HK-2 (cell line): ENCODE measurements at regions not wholly inside any gene's neighbourhood (a gene's known extent, or its start where the extent isn't known, plus 50 kb on each side); places are given as distances from the start of the nearest gene placed in this dataset.

Experiments used
- DNase-seq: peaks from one replicate; pipeline ENCODE4 v3.0.0-alpha.2; 2018; ENCODE audit not compliant: unreplicated experiment

DNA sequence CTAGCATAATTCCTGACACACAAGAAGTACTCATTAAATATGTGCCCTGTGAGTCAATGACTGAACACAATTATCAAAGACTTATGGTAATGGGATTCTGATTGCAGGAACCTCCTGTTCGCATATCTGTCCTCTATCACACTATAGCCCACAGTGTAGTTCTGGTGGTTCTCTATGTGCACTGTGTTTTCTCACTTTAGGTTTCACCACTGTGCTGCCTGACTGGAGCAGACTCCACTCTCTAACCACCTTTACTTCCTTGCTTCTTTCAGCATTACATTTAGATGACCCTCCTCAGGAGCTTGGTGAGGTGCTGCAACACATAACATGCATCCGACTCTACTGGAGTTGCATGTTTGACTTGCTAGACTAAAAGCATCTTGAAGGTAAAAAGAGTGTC is 777.1 kb downstream of the SQOR start:
- no peak for DNase-seq

DNA sequence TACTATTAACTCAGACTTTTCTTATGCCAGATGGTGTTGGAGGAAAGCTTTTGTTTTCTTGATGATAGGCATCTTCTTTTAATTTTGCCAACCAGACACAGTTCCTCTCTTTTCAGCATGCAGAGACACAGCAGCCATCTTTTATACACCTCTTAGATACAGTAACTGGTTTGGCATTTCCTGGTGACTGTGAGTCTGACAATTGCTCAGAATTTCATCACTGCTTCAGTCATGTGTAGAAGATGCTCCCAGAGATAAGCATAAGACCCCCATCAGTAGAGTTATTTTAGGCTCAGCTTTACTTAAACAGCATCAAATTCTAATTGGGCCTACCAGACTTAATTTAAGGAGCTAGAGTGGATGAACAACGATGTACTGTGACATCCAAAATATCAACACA is 779.0 kb downstream of the SQOR start:
- DNase-seq: no peak

DNA sequence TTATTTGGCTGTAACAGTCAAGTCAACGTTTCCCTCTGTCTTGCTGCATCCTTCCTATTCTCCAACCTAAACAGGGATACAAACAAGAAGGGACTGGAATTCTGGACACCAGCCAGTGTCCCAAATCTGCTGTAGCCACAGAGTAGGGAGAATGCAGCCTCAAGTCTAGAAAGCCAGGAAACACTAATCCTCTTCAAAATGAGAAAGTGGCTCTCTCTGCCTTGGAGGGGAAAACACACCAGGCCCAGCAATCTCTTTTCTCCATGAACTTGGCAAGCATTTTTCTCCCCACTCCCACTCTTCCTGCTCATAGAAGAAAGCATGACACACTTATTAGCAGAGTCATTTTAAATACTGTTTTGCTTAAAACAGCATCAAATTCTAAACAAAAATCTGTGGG is 781.7 kb downstream of the SQOR start:
- DNase-seq: no peak

DNA sequence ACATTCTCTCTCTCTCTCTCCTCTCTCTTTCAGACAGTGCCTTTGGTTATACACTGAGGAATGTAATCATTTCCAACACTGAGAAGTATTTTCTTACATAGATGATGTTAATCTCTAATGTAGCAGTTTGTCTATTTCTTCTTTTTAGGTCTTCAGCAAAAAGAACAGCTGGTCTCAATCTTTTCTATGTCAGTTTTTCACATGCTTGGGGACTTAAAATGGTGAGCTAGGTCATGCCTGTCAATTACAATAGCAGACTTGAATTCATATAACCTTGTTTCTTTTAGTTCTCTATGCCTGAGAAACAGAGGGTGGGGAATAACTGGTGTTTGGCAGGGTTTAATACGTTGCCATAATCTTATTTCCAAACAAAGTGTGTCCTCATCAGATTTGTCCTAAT is 786.2 kb downstream of the SQOR start:
- DNase-seq: no peak

DNA sequence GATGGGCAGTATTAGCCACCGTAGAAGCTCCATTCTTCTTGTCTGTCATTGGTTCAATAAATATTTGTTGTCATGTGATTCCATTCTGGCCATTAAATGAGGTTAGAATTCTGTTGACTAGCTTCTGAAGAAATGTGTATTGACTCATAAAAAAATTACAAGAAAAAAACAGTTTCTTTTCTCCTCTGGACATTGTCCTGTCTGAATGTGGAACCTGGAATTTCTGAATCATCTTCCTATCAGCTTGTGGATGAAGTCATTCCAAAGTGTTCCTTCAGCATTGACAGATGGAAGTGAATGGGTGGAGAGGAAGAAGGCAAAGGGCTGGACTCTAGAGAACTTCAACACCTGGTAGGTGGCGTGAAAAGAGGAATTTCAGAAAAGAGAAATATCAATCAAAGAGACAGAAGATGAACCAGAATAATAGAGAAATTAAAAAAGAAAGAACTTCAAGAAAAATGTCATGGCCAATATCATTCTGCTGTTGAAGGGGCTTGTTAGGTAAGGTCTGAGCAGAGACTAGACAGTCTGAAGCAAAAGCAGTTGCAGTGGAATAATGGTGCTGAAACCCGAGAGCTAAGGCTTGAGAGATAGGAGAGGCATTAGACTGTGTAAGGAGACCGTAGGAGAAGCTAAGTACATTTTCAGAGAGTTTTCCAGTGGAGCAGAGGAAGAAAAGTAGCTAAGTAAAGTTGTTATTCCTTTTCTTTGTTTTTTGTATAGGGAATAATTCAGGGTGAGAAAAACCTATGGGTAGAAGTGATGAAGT is 806.6 kb downstream of the SQOR start:
- DNase-seq: no peak

DNA sequence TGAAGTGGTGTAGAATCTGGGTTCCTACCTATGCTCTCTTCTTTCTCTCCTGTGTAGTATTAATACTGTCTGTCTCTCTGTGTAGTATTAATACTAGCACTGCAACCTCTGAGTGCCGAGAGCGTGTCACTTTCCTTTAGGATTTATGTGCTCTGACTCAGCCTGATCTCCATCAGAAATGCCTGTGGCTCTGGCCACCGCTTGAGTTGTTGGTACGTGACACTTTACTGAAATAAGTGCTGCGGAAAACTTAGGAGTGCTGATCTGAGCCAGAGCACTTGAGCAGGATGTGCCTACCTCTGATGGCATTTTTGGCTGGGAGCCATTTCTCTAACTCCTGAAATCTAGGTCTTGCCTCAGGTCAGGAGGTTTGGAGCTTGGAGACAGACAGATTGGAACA is 807.4 kb downstream of the SQOR start:
- DNase-seq: peak; percentile 71

DNA sequence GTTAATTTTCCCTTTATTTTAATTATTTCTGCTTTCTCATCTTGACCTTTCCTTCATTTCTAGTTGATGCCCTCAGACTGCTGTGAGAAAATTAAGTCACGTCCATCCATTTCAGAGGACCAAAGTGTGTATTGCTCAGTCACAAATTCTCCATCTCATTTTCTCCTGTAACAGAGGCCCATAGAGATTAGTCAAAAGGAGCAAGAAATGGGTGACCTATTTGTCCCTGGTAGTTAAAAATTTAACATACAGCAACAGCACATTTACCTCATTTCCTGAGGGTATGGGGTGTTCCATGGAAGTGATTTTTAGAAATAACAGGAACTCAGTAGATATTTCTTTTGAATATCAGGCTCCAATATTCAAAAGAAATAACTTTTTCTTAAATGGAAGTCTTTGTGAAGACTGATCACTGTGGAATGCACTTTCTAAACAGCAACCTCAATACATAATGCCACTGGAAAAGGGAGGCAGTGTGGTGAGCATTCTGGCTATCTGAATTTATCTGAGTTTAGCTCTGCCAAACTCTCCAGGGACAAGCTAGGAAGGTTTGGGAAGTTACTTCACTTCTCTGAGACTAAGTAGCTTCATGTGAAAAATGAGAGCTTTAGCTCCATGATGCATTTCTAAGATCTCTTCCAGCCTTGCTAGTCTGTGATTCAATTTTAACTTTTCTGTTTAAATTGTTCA is 808.2 kb downstream of the SQOR start:
- no peak for DNase-seq

DNA sequence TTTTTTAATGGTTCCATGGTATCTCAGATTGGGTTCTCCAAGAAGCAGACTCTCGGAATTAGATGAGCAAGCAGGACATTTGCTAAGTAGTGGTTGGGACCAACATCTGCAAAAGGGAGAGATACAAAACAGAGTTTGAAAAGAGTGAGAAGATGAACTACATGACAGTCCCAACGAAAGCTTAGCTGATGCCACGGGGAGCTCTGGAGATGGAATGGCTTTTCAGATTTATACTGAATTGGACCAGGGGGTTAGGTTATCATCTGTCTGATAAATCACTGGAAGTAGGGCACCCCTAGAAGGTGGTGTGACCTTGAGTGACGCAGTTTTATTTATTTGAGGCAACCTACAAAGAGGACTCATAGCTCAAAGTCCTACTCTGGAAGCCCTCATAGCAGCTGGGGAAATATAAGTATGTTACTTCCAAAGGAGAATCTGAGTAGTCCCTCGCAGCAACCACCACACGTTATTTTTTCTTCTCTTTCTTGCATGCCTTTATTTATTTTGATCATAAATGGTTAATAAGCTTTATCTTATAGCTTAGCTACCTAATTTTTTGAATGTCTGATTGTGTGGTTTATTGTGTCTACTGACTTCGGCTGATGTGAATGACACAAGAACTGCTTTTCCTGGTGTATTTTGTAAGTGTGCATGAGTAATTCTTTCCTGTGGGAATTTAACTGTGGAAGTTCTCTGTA is 815.4 kb downstream of the SQOR start:
- DNase-seq: no peak

DNA sequence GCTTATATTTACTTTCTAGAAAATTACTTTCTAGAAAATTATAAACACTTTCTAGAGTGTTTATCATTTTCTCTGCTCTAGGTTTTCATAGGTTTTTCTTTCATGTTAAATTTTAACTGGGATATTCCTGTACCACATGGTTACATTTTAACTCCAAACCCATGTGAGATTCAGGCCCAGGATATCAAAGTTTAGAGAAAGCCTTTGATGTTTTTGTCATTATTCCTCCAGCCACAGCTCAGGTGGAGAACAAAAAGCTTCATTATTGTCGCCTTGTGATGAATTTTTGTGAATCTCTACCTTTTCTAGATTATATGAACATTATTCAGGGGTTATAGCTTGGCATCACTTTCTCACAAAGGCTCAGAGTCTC is 816.0 kb downstream of the SQOR start:
- no peak for DNase-seq

DNA sequence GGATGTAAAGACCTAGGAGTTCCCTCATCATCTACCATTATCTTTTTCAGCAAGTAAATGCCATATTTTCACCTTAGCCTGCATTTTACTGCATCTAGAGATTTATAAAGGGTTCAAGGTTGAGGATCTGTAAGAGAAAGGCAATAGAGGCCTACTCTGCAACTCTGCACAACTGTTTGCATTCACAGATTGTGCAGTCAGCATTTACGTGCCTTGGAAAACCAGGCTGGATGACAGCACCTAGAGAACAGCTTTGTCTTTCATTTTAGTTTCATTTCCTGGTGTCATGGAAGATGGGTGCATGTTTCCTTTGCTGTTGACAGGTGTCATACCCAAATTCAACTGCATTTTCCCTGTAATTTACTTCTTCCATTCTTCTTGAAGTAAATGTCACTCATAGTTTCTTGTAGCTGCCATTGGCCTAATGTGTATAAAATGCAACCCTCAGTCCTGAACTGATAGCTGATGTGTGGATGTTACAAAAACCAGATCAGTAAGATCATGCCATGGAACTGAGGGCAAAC is 817.5 kb downstream of the SQOR start:
- DNase-seq: no peak

DNA sequence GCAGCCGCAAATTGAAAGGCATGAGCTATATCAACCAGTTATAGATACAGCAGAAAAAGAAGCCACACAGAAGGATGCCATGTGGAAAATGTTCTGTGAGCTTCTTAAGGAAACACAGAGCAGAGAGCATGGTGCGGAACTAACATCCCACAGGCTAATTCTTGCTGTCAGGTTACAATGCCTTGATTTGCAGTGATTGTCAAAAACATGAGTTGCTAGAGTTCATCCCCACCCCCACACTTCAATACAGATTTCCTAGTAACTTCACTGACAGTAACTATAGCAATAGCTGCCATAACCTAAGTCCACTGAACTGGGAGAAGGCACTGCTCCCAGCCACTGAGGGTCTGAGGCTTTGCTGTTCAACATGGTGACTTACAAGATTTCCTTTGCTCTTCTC is 821.6 kb downstream of the SQOR start:
- no peak for DNase-seq

DNA sequence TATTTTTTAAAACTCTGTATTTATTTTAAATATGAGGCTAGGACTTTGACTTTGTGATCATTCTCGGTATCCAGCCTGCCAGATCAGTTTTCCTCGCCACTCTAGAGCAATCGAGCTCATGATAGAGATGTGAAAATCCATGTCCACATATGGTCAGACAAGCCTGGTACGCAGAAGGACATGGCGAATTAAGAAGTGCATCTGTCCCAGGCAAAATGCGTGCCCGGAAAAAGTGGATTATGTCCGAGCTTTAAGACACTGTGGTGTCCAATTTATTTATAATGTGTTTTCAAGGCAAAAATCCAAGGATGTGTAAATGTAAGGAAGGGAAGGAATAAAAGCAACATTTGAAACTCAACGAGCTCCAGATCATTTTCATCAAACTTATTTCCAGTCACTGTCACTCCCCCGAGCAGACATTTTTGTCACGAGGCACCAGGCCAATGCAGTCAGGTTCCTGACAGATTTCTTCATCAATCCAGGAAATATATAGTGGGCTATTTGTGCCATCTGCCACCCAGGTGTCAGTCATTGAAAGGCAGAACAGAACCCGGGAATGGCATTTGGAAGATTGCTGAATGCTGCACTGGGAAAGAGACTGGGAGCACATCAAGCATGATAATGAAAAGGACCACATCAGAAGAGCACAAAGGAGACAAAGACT is 825.7 kb downstream of the SQOR start:
- DNase-seq: no peak

DNA sequence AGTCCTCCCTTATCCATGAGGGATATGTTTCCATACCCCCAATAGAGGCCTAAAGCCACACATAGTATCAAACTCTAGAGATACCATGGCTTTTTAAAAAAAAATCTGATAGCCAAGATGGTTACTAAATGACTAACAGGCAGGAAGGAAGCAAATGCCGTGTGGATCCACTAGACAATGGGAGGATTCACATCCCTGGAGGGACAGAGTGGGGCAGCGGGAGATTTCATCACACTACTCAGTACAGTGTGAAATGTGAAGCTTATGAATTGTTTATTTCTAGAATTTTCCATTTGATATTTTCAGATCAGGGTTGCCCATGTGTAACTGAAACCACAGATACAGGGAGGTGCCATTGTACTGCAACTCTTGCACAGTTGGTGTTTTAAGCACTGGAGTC is 826.6 kb downstream of the SQOR start:
- no peak for DNase-seq

DNA sequence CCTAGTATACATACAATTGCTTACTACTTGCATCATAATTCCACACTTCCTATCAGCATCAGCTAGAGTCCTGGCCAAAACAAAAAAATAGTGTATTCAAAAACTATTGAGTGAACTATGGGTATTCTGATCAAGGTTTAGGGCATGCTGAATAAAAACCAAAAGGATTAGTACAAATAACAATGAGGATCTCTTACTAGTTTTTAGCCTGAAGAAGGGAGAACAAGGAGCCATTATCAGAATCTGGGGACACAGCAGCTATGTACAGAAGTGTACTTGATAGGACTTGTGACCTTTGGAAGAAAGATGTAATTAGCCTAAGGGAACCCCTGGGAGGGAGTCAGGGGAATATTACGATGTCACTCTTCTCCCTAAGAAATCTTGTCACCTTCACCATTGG is 832.2 kb downstream of the SQOR start:
- no peak for DNase-seq

DNA sequence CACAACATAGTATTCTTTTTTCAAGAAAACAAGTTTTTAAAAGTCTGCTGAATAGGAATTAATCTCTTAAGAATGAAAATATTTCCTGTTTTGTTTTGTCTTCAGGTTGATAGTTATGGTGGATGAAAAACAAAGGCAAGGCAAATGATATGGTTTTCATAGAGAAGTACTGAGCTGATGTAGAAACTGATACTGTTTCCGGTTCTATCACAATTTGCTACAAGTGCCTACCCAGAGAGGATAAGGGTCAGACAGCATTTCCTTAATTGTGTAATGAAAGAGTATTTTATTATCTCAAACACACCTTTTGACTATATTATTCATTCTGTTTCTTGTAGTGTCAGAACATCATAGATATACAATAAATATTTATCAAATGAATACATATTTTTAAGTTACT is 836.3 kb downstream of the SQOR start:
- DNase-seq: no peak

DNA sequence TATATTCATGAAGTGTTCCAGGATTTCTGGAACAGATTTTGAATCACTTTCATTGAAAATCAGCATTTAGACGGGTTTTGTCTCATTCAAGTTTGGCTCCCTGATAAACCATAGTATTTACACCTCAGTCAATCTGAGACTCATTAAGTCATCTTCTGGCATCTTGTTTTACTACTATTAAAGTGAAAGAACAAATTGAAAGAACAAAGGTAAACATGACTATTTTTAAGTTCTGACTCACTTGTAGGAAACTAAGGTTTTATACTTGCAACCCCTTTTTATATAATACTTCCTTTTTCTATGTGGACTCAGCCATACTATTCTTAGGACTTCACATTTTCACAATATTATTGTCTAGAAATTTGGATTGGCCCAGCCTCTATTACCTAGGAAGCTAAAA is 854.4 kb downstream of the SQOR start:
- DNase-seq: no peak

DNA sequence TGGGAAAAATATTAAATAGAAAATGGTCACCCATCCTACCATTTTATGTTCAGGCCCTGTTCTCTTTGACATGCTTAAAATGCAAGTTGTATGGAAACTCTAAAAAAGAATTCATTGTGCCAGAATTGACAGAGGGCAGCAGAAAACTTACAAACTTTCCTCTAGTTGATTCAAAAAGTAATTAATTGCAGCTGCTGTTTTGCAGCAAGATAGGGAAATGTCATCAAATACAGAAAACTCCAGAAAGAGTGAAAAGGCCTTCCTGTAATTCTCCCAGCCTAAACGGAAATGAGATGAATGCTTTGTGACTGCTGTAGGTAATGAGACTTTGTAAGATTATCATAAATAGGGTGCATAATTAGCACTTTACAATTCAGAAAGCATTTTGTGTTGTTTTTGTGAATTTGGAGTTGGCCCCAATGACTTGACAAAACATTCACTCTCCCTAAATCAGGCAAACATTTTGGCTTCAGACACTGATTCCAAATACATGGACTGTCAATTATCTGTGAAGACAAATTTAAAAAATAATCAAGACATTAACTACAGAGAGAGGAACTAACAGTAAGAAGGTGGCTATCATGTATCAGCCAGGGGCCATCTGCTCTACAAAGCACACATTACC is 861.8 kb downstream of the SQOR start:
- DNase-seq: no peak

DNA sequence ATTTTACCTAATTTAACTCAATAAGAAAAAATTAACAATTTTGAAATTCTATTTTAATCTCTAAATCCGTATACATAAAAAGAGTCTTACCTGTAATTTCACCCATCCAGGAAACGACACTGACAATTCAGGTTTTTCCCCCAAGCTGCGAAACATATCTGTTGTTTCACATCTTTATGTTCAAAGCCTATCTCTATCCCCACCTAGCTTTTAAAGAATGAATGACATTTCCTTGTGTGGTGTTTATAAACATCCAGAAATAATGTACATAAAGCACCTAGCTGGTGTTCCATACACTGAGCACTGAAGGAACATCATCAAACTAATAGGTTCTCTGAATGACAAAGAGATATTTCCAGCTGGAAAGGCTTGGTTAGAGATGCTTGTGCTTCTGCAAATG is 867.8 kb downstream of the SQOR start:
- no peak for DNase-seq

DNA sequence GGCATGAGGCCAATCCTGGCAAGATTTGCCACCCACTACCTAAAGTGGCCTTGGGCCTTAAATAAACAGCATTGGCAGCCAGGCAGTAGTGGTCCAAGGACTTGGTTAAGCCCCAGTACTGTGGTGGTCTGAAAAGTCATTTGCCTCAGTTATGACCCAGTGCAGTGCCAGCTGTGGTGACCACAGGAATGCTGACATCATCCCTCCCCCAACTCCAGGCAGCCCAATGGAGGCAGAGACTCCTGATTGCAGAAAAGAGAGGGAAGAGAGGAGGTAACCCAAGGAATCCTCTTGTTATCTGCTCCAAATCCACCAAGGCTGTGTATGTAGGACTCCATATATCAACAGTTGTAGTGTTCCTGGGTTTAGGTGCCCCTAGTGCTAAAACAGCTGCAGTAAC is 883.6 kb downstream of the SQOR start:
- DNase-seq: no peak

DNA sequence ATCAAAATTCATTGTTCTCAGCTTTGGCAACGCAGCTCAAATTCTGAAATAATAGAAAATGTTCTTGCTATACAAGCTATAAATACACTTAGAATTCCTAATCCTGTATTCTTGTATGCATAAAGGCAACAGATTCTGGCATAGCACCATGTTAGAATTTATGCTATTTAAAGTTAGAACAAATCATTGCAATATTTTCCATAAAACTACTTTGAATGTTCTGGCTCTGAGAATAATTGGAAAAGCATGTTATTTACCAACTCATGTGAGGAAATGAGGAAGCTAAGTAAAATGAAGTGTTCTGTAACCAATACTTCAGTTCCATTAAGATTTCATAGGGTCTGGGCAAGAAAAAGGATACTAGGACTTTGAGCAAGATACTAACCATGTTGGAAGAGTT is 888.9 kb downstream of the SQOR start:
- no peak for DNase-seq

DNA sequence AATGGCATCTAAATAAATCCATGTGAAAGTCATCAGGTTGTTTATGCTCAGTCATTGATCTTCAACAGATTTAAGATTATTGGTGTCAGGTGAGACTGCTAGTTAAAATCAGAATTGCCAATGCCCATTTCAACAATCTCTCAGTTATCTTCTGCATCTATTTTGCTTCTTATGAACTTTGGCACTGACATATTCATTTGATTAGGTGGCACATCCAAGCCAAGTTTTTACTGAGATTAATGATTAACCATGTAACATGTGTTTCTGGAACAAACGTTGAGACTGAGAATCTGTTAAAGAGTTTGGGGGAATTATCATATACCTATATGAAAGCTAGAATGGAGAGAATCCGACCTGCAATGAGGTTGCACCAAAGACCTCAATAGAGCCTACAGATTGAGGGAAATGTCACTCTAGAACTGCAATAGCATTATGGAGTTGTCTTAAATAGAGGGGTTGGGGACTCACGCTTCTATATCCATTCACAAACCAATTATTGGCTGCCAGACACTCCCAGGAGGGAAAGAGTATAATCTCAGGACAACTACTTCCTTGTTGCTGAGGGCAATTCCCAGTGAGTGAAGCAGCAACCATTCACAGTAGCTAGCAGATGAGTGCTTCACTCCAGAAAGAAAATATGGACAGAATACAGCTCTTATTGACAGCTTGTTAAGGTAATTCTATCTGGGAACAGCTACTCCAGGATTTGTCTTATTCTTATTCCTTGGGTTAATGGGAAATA is 891.3 kb downstream of the SQOR start:
- DNase-seq: no peak
